ENCODE measurements at regions not wholly inside any gene's neighbourhood (a gene's known extent, or its start where the extent isn't known, plus 50 kb on each side); places are given as distances from the start of the nearest gene placed in this dataset.
"Not testable (repeated sequence)": the region's sequence is repeated elsewhere in the genome, so short reads cannot be mapped to it uniquely, and the experiment has no call there.

DNA sequence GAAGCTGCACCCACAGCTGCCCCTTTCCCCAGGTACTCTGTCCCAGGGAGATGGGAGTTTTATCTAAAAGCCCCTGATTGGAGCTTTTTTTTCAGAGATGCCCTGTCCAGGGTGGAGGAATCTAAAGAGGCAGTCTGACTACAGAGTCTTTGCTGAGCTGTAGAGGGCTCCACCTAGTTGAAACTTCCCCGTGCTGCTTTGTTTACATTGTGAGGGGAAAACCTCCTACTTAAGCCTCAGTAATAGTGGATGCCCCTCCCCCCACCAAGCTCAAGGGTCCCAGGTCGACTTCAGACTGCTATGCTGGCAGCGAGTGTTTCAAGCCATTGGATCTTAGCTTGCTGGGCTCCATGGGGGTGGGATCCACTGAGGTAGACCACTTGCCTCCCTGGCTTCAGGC is 470.1 kb upstream of the LARGE1 start:
- Histone ChIP-seq H3K4me3 (ENCODE audit: low read length) (no peak overlapping the region), H3K4me1 (ENCODE audit: insufficient read depth, low read length) (no peaks in the 10 kb centered on the region), H3K27me3 (ENCODE audit: insufficient read depth, low read length) (no peaks in the 10 kb centered on the region)

GRCh38 chr22:34395370-34395769 is 475.1 kb upstream of the LARGE1 start:
- no peak overlapping the region for H3K4me3 ChIP-seq (ENCODE audit: low read length)
- H3K27me3 ChIP-seq (ENCODE audit: insufficient read depth, low read length), result no peaks in the 10 kb centered on the region
- no peaks in the 10 kb centered on the region for H3K36me3 ChIP-seq (ENCODE audit: insufficient read depth, low read length)
- no peaks in the 10 kb centered on the region for H3K4me1 ChIP-seq (ENCODE audit: insufficient read depth, low read length)
- no peak overlapping the region for H2AFZ ChIP-seq (ENCODE audit: low read depth, low read length)
- H3K9me3 ChIP-seq (ENCODE audit: low read length), result no peaks in the 10 kb centered on the region

More for the DNA sequence above, 470.1 kb upstream of the LARGE1 start:
- H2AFZ ChIP-seq (ENCODE audit: low read depth, low read length), result no peak overlapping the region
- H3K9me3 ChIP-seq (ENCODE audit: low read length), result no peaks in the 10 kb centered on the region
- no peaks in the 10 kb centered on the region for H3K36me3 ChIP-seq (ENCODE audit: insufficient read depth, low read length)

GRCh38 chr22:34403667-34404066 is 483.4 kb upstream of the LARGE1 start:
- Histone ChIP-seq H2AFZ (ENCODE audit: low read depth, low read length) (no peak overlapping the region), H3K36me3 (ENCODE audit: insufficient read depth, low read length) (no peaks in the 10 kb centered on the region), H3K9me3 (ENCODE audit: low read length) (no peaks in the 10 kb centered on the region), H3K4me3 (ENCODE audit: low read length) (no peak overlapping the region), H3K4me1 (ENCODE audit: insufficient read depth, low read length) (no peaks in the 10 kb centered on the region), H3K27me3 (ENCODE audit: insufficient read depth, low read length) (no peaks in the 10 kb centered on the region)

- Histone ChIP-seq H3K9me3 (ENCODE audit: low read length) (no peaks in the 10 kb centered on the region), H3K27me3 (ENCODE audit: insufficient read depth, low read length) (no peaks in the 10 kb centered on the region), H3K36me3 (ENCODE audit: insufficient read depth, low read length) (no peaks in the 10 kb centered on the region), H3K4me3 (ENCODE audit: low read length) (no peak overlapping the region), H2AFZ (ENCODE audit: low read depth, low read length) (no peak overlapping the region), H3K4me1 (ENCODE audit: insufficient read depth, low read length) (no peaks in the 10 kb centered on the region)
Measured at GRCh38 chr22:34410111-34410510, 489.8 kb upstream of the LARGE1 start.

- H3K4me1 ChIP-seq (ENCODE audit: insufficient read depth, low read length), result no peaks in the 10 kb centered on the region
- no peaks in the 10 kb centered on the region for H3K9me3 ChIP-seq (ENCODE audit: low read length)
Measured at GRCh38 chr22:34414467-34415440, 494.5 kb upstream of the LARGE1 start.

DNA sequence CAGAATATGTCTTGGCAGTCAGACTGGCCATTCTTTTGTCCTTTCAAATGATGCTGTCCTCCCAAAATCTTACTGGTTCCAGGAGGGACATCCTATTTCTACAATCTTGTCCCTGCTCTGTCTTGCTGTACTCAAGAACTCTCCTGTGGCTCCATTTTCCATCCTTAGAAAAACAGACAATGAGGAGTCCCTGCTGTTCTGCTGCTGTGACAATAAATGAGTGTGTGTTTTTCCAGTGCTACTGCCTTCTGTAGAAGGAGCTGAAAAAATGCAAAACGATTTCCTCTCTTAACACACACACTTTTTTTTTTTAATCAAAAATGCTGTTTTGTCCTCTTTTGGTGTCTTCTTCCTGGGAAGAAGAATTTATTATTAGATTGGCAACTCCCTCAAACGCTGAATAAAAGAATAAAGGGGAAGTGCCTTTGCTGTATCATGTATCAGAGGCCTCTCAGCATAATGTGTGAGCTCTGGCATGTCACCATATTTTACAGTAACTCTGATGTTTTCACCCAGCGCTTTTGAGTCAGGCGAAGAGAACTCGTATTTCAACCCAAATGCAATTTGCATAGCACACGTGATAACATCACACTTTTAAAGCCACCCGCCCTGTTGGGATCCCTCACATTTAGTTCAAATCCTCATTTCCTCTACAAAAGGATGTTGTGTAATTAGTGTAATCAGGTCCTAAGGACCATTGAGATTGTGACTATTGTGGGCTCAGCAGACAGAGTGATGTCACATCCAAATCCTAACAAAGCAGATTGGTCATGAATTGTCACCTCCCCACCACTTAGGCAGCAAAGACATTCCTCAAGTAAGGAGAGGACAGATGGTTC is 496.0 kb upstream of the LARGE1 start:
- no peaks in the 10 kb centered on the region for H3K27me3 ChIP-seq (ENCODE audit: insufficient read depth, low read length)
- H3K4me3 ChIP-seq (ENCODE audit: low read length), result no peak overlapping the region
- H3K9me3 ChIP-seq (ENCODE audit: low read length), result no peaks in the 10 kb centered on the region
- no peaks in the 10 kb centered on the region for H3K4me1 ChIP-seq (ENCODE audit: insufficient read depth, low read length)
- H3K36me3 ChIP-seq (ENCODE audit: insufficient read depth, low read length), result no peaks in the 10 kb centered on the region
- no peak overlapping the region for H2AFZ ChIP-seq (ENCODE audit: low read depth, low read length)

More at GRCh38 chr22:34414467-34415440, 494.5 kb upstream of the LARGE1 start:
- Histone ChIP-seq H3K36me3 (ENCODE audit: insufficient read depth, low read length) (no peaks in the 10 kb centered on the region), H3K4me3 (ENCODE audit: low read length) (no peak overlapping the region), H2AFZ (ENCODE audit: low read depth, low read length) (no peak overlapping the region), H3K27me3 (ENCODE audit: insufficient read depth, low read length) (no peaks in the 10 kb centered on the region)

DNA sequence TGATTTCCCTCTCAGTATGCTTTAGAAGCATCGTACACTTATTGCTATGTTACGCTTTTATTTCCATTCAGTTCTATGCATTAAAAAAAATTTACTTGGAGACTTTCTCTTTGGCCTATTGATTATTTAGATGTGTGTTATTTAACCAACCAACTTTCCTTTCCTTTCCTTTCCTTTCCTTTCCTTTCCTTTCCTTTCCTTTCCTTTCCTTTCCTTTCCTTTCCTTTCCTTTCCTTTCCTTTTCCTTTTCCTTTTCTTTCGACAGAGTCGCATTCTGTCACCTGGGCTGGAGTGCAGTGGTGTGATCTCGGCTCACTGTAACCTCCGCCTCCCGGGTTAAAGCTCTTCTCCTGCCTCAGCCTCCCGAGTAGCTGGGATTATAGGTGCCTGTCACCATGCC is 502.7 kb upstream of the LARGE1 start:
- H3K36me3 ChIP-seq (ENCODE audit: insufficient read depth, low read length); H3K4me1 ChIP-seq (ENCODE audit: insufficient read depth, low read length); H3K9me3 ChIP-seq (ENCODE audit: low read length); H3K4me3 ChIP-seq (ENCODE audit: low read length); H3K27me3 ChIP-seq (ENCODE audit: insufficient read depth, low read length); H2AFZ ChIP-seq (ENCODE audit: low read depth, low read length): not testable (repeated sequence)

DNA sequence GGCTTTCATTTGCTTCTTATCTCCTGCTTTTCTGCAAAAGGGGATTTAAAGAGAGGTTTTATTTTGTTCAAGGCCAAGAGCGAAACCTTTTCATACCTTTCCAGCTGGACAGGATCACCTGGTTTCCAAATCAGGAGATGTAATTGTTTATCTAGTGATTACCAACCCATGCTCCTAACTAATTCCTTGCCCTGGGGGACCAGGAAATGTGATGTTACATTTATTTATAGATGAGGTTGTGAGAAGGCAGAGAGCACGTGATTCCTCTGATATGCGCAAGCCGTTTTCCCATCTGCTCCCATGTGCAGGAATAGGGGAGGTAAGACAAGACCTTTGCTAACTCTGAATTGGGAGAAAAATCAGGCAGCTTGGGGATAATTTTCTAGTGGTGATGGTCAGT is 507.2 kb upstream of the LARGE1 start:
- no peaks in the 10 kb centered on the region for H3K9me3 ChIP-seq (ENCODE audit: low read length)

DNA sequence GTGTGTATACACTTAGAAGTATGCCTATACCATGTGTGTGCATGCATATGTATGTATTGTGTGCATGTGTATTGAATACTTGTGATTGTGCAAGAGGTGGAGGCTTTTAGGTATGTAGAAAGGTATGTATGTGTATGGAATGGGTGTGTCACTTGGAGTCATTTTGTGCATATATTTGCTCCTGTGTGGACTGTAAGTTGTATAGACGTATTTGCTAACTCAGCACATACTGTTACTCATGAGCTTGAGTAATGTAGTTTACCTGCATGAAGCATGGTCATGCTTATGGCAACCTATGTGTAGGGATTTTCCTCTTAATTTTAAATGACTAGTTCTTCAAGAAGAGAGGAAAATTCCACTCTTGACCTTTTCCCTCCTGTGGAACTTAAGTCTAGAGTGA is 507.6 kb upstream of the LARGE1 start:
- no peak overlapping the region for H2AFZ ChIP-seq (ENCODE audit: low read depth, low read length)
- no peak overlapping the region for H3K4me3 ChIP-seq (ENCODE audit: low read length)
- H3K36me3 ChIP-seq (ENCODE audit: insufficient read depth, low read length), result no peaks in the 10 kb centered on the region
- no peaks in the 10 kb centered on the region for H3K4me1 ChIP-seq (ENCODE audit: insufficient read depth, low read length)
- H3K27me3 ChIP-seq (ENCODE audit: insufficient read depth, low read length), result no peaks in the 10 kb centered on the region
- no peaks in the 10 kb centered on the region for H3K9me3 ChIP-seq (ENCODE audit: low read length)

More for the DNA sequence above, 507.2 kb upstream of the LARGE1 start:
- Histone ChIP-seq H3K27me3 (ENCODE audit: insufficient read depth, low read length) (no peaks in the 10 kb centered on the region), H3K36me3 (ENCODE audit: insufficient read depth, low read length) (no peaks in the 10 kb centered on the region), H3K4me3 (ENCODE audit: low read length) (no peak overlapping the region), H3K4me1 (ENCODE audit: insufficient read depth, low read length) (no peaks in the 10 kb centered on the region), H2AFZ (ENCODE audit: low read depth, low read length) (no peak overlapping the region)

DNA sequence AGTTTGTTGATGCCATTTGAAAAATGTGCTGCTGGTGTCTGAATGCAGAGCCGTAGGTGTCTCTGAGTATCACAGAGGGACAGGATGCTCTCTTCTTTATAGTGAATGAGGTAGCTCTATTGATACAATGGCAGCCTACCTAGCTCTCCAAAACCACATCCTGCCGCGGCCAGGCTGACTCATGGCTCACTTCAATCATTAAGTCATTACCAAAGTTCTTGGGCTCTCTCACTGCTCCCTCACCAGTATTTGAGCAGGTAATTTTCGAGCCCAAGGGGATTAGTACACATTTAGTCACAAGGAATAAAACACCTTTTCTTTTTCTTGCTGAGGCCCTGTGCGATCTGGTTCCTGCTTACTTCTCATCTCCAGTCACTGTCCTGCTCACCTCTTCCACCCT is 509.0 kb upstream of the LARGE1 start:
- Histone ChIP-seq H3K4me3 (ENCODE audit: low read length) (no peak overlapping the region), H3K27me3 (ENCODE audit: insufficient read depth, low read length) (no peaks in the 10 kb centered on the region), H2AFZ (ENCODE audit: low read depth, low read length) (no peak overlapping the region), H3K4me1 (ENCODE audit: insufficient read depth, low read length) (no peaks in the 10 kb centered on the region), H3K36me3 (ENCODE audit: insufficient read depth, low read length) (no peaks in the 10 kb centered on the region), H3K9me3 (ENCODE audit: low read length) (no peaks in the 10 kb centered on the region)

GRCh38 chr22:34430386-34430785 is 510.1 kb upstream of the LARGE1 start:
- no peaks in the 10 kb centered on the region for H3K27me3 ChIP-seq (ENCODE audit: insufficient read depth, low read length)
- H3K9me3 ChIP-seq (ENCODE audit: low read length), result no peaks in the 10 kb centered on the region
- no peak overlapping the region for H2AFZ ChIP-seq (ENCODE audit: low read depth, low read length)
- H3K36me3 ChIP-seq (ENCODE audit: insufficient read depth, low read length), result no peaks in the 10 kb centered on the region
- no peaks in the 10 kb centered on the region for H3K4me1 ChIP-seq (ENCODE audit: insufficient read depth, low read length)
- H3K4me3 ChIP-seq (ENCODE audit: low read length), result no peak overlapping the region

DNA sequence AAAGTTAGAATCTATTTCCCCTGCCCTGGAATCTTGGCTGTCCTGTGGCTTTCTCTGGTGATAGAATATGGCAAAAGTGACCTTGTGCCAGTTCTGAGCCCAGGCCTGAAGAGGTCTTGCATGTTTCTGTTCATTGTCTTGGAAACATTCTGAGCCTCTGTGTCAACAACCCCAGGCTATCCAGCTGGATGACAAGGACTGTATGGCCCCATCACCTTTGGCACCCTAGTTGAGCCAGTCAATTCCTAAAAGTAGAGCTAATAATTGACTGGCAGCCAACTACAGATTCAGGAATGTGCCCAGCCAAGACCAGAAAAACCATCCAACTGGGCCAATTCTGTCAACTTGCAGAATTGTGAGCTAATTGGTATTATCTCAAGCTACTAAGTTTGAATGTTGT is 514.1 kb upstream of the LARGE1 start:
- Histone ChIP-seq H3K36me3 (ENCODE audit: insufficient read depth, low read length) (no peaks in the 10 kb centered on the region), H3K4me1 (ENCODE audit: insufficient read depth, low read length) (no peaks in the 10 kb centered on the region), H3K27me3 (ENCODE audit: insufficient read depth, low read length) (no peaks in the 10 kb centered on the region), H3K4me3 (ENCODE audit: low read length) (no peak overlapping the region), H2AFZ (ENCODE audit: low read depth, low read length) (no peak overlapping the region), H3K9me3 (ENCODE audit: low read length) (no peaks in the 10 kb centered on the region)

- no peaks in the 10 kb centered on the region for H3K27me3 ChIP-seq (ENCODE audit: insufficient read depth, low read length)
- H3K9me3 ChIP-seq (ENCODE audit: low read length), result no peaks in the 10 kb centered on the region
- no peaks in the 10 kb centered on the region for H3K4me1 ChIP-seq (ENCODE audit: insufficient read depth, low read length)
- no peaks in the 10 kb centered on the region for H3K36me3 ChIP-seq (ENCODE audit: insufficient read depth, low read length)
- H2AFZ ChIP-seq (ENCODE audit: low read depth, low read length), result no peak overlapping the region
- no peak overlapping the region for H3K4me3 ChIP-seq (ENCODE audit: low read length)
Measured at GRCh38 chr22:34437140-34437539, 516.9 kb upstream of the LARGE1 start.
